Gastrocnemius medialis (tissue), 4 donors: ENCODE measurements at regions not wholly inside any gene's neighbourhood (a gene's known extent, or its start where the extent isn't known, plus 50 kb on each side); places are given as distances from the start of the nearest gene placed in this dataset.

Source experiments
- ATAC-seq, 2 donors: fragments of 150-250 bp; one replicate each; pipeline ENCODE4 v1.9.1; 2016
- DNase-seq, 2 donors: peaks; one replicate each; pipeline ENCODE4 v3.0.0-alpha.2; 2019
- H3K27ac ChIP-seq, 4 donors: fragments of 200-600 bp; sonication (generic); 1 replicate in 1 of 4; 2 replicates in 3 of 4; pipeline ENCODE4 v1.5.1; 2016 to 2018; ENCODE audit warnings: mild to moderate bottlenecking in 2 of 4, moderate library complexity in 1 of 4
- H3K27me3 ChIP-seq, 3 donors: fragments of 200-600 bp; sonication (generic) in 2 of 3; 1 replicate in 1 of 3; 2 replicates in 2 of 3; pipeline versions ENCODE4 v1.5.1 to v1.6.0; 2016 to 2019; ENCODE audit warnings: mild to moderate bottlenecking in 1 of 3, moderate library complexity in 1 of 3
- H3K36me3 ChIP-seq, 2 donors: fragments of 200-600 bp; sonication (generic) in 1 of 2; one replicate each; pipeline ENCODE4 v1.5.1; 2017 to 2018
- H3K4me1 ChIP-seq, 2 donors: fragments of 200-600 bp; sonication (generic) in 1 of 2; one replicate each; pipeline ENCODE4 v1.5.1; 2016 to 2017; ENCODE audit warnings: mild to moderate bottlenecking in 2 of 2
- H3K4me3 ChIP-seq, 4 donors: fragments of 200-600 bp; sonication (generic) in 3 of 4; 1 replicate in 1 of 4; 2 replicates in 3 of 4; pipeline ENCODE4 v1.5.1; 2016 to 2019; ENCODE audit warnings: mild to moderate bottlenecking in 2 of 4
- H3K9me3 ChIP-seq, 3 donors: fragments of 200-600 bp; sonication (generic) in 2 of 3; 1 replicate in 1 of 3; 2 replicates in 2 of 3; pipeline ENCODE4 v1.5.1; 2016 to 2019
- POLR2A ChIP-seq, 2 donors: fragments of 450-650 bp; IDR thresholded peaks; one replicate each; pipeline ENCODE4 v1.6.1; 2017; ENCODE audit warnings: antibody characterized with exemption in 2 of 2, mild to moderate bottlenecking in 2 of 2, moderate library complexity in 2 of 2
- in situ Hi-C, 4 donors: fragments of 200-750 bp; cut with MboI; loops; one replicate each; pipeline versions ENCODE4 v1.15.0 to v1.8.0; 2017; ENCODE audit warnings: low sequenced_read_pairs in 4 of 4
- intact Hi-C: fragments of 100-400 bp; cut with DNase I; formaldehyde crosslinking; loops from one replicate; pipeline ENCODE4 v1.15.1; 2023; ENCODE audit warnings: low total_unique reads
- TF ChIP-seq, protein P1 (sequence below), 5 experiments: fragments of 450-650 bp in 3 of 5; fragments of 200-600 bp in 2 of 5; sonication (generic) in 2 of 5; IDR thresholded peaks in 4 of 5; conservative IDR thresholded peaks in 1 of 5; 1 replicate in 4 of 5; 2 replicates in 1 of 5; pipeline ENCODE4 v1.5.1; 2016 to 2019; ENCODE audit warnings: antibody characterized with exemption in 5 of 5, mild to moderate bottlenecking in 3 of 5, moderate library complexity in 3 of 5

DNA sequence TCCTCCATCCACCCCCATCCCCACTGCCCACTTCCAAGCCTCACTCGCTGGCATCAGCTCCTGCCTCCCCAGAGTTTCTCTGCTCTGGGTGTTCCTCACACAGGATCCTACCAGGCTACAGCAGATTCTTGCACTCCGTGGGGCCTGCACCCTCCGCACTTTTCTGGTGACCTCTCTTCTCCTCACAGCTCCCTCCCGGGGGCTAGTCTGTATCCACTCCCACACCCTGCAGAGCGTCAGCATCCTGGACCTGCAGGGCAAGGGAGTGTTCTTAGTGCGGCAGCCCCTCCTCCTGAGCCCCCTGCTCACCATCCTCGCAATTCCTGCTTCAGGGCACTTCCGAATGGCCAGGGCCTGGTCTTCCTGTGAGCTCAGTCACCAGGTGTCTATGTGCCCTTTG lies 224.2 kb downstream of the DLL1 start:
- H3K27me3 ChIP-seq, result no peaks in the 10 kb centered on the region
- ATAC-seq, result no peak
- H3K9me3 ChIP-seq, result no peaks in the 10 kb centered on the region
- TF ChIP-seq, protein P1, sequence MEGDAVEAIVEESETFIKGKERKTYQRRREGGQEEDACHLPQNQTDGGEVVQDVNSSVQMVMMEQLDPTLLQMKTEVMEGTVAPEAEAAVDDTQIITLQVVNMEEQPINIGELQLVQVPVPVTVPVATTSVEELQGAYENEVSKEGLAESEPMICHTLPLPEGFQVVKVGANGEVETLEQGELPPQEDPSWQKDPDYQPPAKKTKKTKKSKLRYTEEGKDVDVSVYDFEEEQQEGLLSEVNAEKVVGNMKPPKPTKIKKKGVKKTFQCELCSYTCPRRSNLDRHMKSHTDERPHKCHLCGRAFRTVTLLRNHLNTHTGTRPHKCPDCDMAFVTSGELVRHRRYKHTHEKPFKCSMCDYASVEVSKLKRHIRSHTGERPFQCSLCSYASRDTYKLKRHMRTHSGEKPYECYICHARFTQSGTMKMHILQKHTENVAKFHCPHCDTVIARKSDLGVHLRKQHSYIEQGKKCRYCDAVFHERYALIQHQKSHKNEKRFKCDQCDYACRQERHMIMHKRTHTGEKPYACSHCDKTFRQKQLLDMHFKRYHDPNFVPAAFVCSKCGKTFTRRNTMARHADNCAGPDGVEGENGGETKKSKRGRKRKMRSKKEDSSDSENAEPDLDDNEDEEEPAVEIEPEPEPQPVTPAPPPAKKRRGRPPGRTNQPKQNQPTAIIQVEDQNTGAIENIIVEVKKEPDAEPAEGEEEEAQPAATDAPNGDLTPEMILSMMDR (IDR thresholded peaks at IDR 0.05 in 4 of 5, conservative IDR thresholded peaks at IDR 0.05 in 1 of 5), result no peak
- no peak for TF ChIP-seq POLR2A (IDR thresholded peaks at IDR 0.05)
- no peaks in the 10 kb centered on the region for H3K36me3 ChIP-seq
- no peaks in the 10 kb centered on the region for H3K4me1 ChIP-seq
- intact Hi-C loops, result no loop called here
- H3K27ac ChIP-seq, result no peak overlapping the region
- peak in 1 of 2 donors; percentile 4 for DNase-seq
- in situ Hi-C loops, result no loop called here
- H3K4me3 ChIP-seq, result no peak overlapping the region

DNA sequence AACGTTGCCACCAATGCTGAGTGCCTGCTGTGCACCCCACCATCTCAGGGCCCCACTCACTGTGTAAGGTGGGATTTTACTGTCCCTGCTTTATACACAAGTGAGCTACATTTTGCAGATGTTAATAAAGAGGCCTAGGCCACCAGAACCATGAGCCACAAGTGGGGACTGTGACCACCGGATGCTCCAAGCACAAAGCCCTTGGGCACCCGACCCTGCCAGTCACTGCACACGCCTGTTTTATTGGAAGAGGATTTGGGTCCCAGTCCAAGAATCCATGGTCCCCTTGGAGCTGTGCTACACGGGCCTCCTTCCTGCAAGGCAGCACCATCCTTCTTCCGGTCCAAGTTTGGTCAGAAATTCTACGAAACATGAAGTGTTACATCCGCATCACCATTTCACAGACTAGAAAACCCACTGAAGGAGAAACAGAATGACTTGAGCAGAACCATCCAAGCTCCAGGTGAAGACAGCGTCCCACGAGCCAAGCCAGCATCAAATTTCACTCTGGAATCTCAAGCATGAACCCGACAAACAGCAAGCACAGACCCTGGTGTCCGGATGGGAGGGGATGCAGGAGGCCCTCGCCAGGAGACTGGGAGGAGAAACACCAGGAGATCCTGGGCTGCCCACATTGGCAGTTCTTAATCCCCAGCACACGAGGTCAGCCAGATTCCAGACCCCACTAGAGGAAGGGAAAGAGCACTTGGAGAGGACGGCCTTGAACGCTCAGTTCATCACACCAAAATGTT lies 226.9 kb downstream of the DLL1 start:
- TF ChIP-seq POLR2A (IDR thresholded peaks at IDR 0.05), result no peak
- TF ChIP-seq, protein P1 (IDR thresholded peaks at IDR 0.05 in 4 of 5, conservative IDR thresholded peaks at IDR 0.05 in 1 of 5), result no peak
- ATAC-seq (no peak), DNase-seq (peak in 1 of 2 donors; percentile 2)
- in situ Hi-C loops (no loop called here), intact Hi-C loops (no loop called here)
- Histone ChIP-seq H3K27me3 (no peaks in the 10 kb centered on the region), H3K27ac (no peak overlapping the region), H3K4me1 (no peaks in the 10 kb centered on the region), H3K36me3 (no peaks in the 10 kb centered on the region), H3K4me3 (no peak overlapping the region), H3K9me3 (no peaks in the 10 kb centered on the region)

DNA sequence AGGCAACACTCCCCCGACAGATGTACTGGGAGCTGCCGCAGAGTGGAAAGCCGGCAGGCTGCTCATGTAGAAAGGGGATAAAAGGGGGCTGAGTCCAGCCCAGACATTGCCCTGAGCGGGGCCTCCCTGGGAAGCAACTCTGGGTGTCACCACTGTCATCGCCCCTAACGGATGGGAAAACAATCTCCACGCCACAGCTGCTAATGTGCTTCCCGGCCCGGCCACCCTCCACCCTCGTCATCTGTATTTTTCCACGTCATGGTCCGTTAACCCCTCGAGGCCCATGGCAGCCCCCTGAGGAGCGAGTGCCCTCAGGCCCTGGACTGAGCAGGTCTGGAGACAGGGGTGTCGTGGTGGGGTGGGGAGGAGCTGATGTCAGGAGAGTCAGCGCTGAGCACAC lies 227.4 kb downstream of the DLL1 start:
- intact Hi-C loops, result no loop called here

DNA sequence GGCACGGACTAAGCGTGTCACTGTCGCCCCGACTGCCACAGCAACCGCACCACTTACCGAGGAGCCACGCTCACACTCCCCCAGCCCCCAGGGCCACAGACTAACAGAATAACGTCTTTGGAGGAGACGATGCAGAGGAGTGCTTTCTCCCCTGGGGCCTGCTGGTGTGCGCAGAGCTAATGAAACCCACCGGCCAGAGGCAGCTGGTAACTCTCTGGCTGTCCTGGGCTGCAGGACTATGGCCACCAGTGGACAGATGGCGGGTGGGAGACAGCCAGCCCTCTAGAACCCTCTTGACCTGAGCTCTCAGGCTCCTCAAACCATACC lies 228.0 kb downstream of the DLL1 start:
- peak in 1 of 2 donors; percentile 7 for DNase-seq
- no peak for ATAC-seq
- TF ChIP-seq POLR2A (IDR thresholded peaks at IDR 0.05), result no peak
- TF ChIP-seq, protein P1 (IDR thresholded peaks at IDR 0.05 in 4 of 5, conservative IDR thresholded peaks at IDR 0.05 in 1 of 5), result no peak

More for the DNA sequence above, 227.4 kb downstream of the DLL1 start:
- TF ChIP-seq, protein P1 (IDR thresholded peaks at IDR 0.05 in 4 of 5, conservative IDR thresholded peaks at IDR 0.05 in 1 of 5), result no peak
- no peaks in the 10 kb centered on the region for H3K9me3 ChIP-seq
- DNase-seq (peak in 1 of 2 donors; percentile 3), ATAC-seq (no peak)
- in situ Hi-C loops, result no loop called here
- H3K4me3 ChIP-seq, result no peak overlapping the region
- no peak overlapping the region for H3K27ac ChIP-seq
- H3K36me3 ChIP-seq, result no peaks in the 10 kb centered on the region
- no peaks in the 10 kb centered on the region for H3K4me1 ChIP-seq
- no peaks in the 10 kb centered on the region for H3K27me3 ChIP-seq

More for the DNA sequence above, 228.0 kb downstream of the DLL1 start:
- Histone ChIP-seq H3K9me3 (no peaks in the 10 kb centered on the region), H3K36me3 (no peaks in the 10 kb centered on the region), H3K27me3 (no peaks in the 10 kb centered on the region), H3K4me1 (no peaks in the 10 kb centered on the region), H3K27ac (no peak overlapping the region), H3K4me3 (no peak overlapping the region)
- in situ Hi-C loops, result no loop called here
- intact Hi-C loops, result no loop called here
